PC-9 (cell line): ENCODE measurements at regions not wholly inside any gene's neighbourhood (a gene's known extent, or its start where the extent isn't known, plus 50 kb on each side); places are given as distances from the start of the nearest gene placed in this dataset.

ENCODE experiments used
- BruUV-seq: library from RNA; stranded (reverse); fragments of 400-500 nt; replicated peaks from 2 replicates; lab custom pipeline; 2021; lab: Mats Ljungman, UMichigan
- CTCF ChIA-PET: fragments of 300-600 bp; sonication (Branson Sonifier 250); formaldehyde crosslinking; loops from one replicate; lab custom pipeline; 2022; ENCODE audit warnings: antibody characterized with exemption; lab: Charles Lee
- POLR2A ChIA-PET: fragments of 300-600 bp; sonication (Branson Sonifier 250); formaldehyde crosslinking; loops from one replicate; lab custom pipeline; 2022; ENCODE audit warnings: antibody characterized with exemption; ENCODE audit not compliant: unreplicated experiment; lab: Charles Lee
- DNase-seq, 2 experiments: peaks; one replicate each; pipeline versions ENCODE4 v3.0.0 to v3.0.0-alpha.2; 2015 to 2022; ENCODE audit warnings: mixed read lengths in 1 of 2
- H2AFZ ChIP-seq: fragments of 200-600 bp; sonication (generic); 2 replicates; pipeline ENCODE4 v1.8.1; 2017; ENCODE audit warnings: antibody characterized with exemption
- H3F3A ChIP-seq: fragments of 200-600 bp; sonication (generic); 2 replicates; pipeline ENCODE4 v1.8.1; 2017; ENCODE audit warnings: antibody characterized with exemption, mild to moderate bottlenecking, low read depth; ENCODE audit not compliant: insufficient read depth
- H3K27ac ChIP-seq: fragments of 200-600 bp; sonication (generic); 2 replicates; pipeline ENCODE4 v1.6.1; 2016; ENCODE audit warnings: mixed run types
- H3K27me3 ChIP-seq: fragments of 200-600 bp; sonication (generic); 2 replicates; pipeline ENCODE4 v1.6.1; 2016; ENCODE audit warnings: low read depth, mixed run types; ENCODE audit not compliant: insufficient read depth
- H3K36me3 ChIP-seq: fragments of 200-600 bp; sonication (generic); 2 replicates; pipeline ENCODE4 v1.6.1; 2016; ENCODE audit warnings: low read depth, mixed run types
- H3K4me1 ChIP-seq: fragments of 200-600 bp; sonication (generic); replicated peaks from 2 replicates; pipeline ENCODE4 v1.6.1; 2016; ENCODE audit warnings: mixed run types; ENCODE audit not compliant: insufficient read depth
- H3K4me2 ChIP-seq: fragments of 200-600 bp; sonication (generic); 2 replicates; pipeline ENCODE4 v1.6.1; 2017; ENCODE audit warnings: mixed run types
- H3K4me3 ChIP-seq: fragments of 200-600 bp; sonication (generic); 2 replicates; pipeline ENCODE4 v1.6.1; 2016; ENCODE audit warnings: mixed run types
- H3K79me2 ChIP-seq: fragments of 200-600 bp; sonication (generic); 2 replicates; pipeline ENCODE4 v1.6.1; 2017; ENCODE audit warnings: low read depth, mixed run types
- H3K9me2 ChIP-seq: fragments of 200-600 bp; sonication (generic); 2 replicates; pipeline ENCODE4 v1.8.1; 2017; ENCODE audit warnings: mild to moderate bottlenecking; ENCODE audit not compliant: insufficient read depth
- H3K9me3 ChIP-seq: fragments of 200-600 bp; sonication (generic); 2 replicates; pipeline ENCODE4 v1.8.1; 2016; ENCODE audit warnings: low read depth; ENCODE audit not compliant: insufficient read depth
- H4K20me1 ChIP-seq: fragments of 200-600 bp; sonication (generic); 2 replicates; pipeline ENCODE4 v1.8.1; 2017; ENCODE audit not compliant: insufficient read depth
- EZH2 ChIP-seq: fragments of 200-600 bp; sonication (generic); IDR thresholded peaks from 2 replicates; pipeline ENCODE4 v1.8.0; 2017; ENCODE audit warnings: antibody characterized with exemption, low read depth
- intact Hi-C: fragments of 100-400 bp; cut with micrococcal nuclease; formaldehyde crosslinking; loops from one replicate; pipeline ENCODE4 v1.10.0; 2022; ENCODE audit not compliant: unreplicated experiment
- TF ChIP-seq, protein P1 (sequence below): fragments of 200-600 bp; sonication (generic); conservative IDR thresholded peaks from 2 replicates; pipeline ENCODE4 v1.6.1; 2017; ENCODE audit warnings: mixed run types, antibody characterized with exemption, mild to moderate bottlenecking, moderate library complexity

DNA sequence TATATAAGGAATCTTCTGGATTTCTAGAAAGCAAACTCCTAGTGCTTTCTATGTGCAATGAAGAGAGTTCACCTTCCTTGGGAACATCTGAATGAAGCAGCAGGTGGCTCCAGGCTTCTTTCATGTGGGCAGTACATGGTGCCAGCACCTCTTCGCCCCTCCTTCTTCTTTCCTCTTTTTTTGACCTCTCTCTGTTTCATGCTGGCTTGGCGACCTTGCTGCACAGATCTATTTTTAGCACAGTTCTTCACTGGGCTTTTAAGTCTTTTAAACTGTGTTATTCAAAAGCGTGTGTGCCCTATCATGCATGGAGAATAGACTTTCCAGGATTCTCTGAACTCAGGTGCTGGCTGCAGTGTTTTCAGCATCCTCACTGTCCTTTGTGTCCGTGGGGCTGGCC is 400.3 kb upstream of the PRKCQ start:
- Histone ChIP-seq H3K27ac (no peak overlapping the region), H3K27me3 (0 out of 2 replicates have a peak, but pooled peaks cover 9% of the 10 kb centered on the region), H3K4me1 (no peaks in the 10 kb centered on the region), H3K79me2 (no peaks in the 10 kb centered on the region), H3K36me3 (no peaks in the 10 kb centered on the region), H3K4me2 (no peak overlapping the region), H4K20me1 (no peaks in the 10 kb centered on the region), H3K9me3 (no peaks in the 10 kb centered on the region), H3F3A (no peaks in the 10 kb centered on the region), H3K4me3 (no peak overlapping the region), H2AFZ (no peak overlapping the region), H3K9me2 (no peaks in the 10 kb centered on the region)
- TF ChIP-seq, protein P1, sequence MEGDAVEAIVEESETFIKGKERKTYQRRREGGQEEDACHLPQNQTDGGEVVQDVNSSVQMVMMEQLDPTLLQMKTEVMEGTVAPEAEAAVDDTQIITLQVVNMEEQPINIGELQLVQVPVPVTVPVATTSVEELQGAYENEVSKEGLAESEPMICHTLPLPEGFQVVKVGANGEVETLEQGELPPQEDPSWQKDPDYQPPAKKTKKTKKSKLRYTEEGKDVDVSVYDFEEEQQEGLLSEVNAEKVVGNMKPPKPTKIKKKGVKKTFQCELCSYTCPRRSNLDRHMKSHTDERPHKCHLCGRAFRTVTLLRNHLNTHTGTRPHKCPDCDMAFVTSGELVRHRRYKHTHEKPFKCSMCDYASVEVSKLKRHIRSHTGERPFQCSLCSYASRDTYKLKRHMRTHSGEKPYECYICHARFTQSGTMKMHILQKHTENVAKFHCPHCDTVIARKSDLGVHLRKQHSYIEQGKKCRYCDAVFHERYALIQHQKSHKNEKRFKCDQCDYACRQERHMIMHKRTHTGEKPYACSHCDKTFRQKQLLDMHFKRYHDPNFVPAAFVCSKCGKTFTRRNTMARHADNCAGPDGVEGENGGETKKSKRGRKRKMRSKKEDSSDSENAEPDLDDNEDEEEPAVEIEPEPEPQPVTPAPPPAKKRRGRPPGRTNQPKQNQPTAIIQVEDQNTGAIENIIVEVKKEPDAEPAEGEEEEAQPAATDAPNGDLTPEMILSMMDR = no peak
- no peak for TF ChIP-seq EZH2
- no TSS peak for BruUV-seq
- intact Hi-C loops = no loop called here
- DNase-seq = no peak
- POLR2A ChIA-PET = no interaction called here
- CTCF ChIA-PET = no interaction called here

DNA sequence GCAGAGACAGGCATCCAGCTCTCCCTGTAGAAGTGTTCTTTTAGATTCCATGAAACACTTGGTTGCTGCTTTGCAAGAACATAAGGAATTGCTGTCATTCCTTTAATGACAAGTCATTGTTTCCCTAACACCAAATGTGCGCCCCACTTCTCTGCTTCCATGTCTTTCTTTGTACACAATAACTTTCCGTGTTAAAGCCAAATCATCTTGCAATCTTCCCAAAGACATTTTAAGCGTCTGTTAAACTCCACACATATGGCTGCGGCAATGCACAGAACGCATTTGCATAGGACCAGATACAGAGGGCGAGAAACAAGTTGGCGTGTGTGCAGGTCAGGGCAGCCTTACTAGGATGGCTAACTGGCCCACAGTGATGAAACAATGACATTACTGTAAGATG is 399.3 kb upstream of the PRKCQ start:
- peaks cover 9% of the 10 kb centered on the region; the same call in 1 of the 2 replicates for H3K27me3 ChIP-seq
- CTCF ChIA-PET = no interaction called here
- TF ChIP-seq EZH2 = no peak
- TF ChIP-seq, protein P1 = no peak
- H3K9me2 ChIP-seq = no peaks in the 10 kb centered on the region
- no peaks in the 10 kb centered on the region for H3K36me3 ChIP-seq
- H3K4me3 ChIP-seq = no peak overlapping the region
- no peaks in the 10 kb centered on the region for H3K9me3 ChIP-seq
- intact Hi-C loops = no loop called here
- no peaks in the 10 kb centered on the region for H3K79me2 ChIP-seq
- H3K4me1 ChIP-seq = no peaks in the 10 kb centered on the region
- POLR2A ChIA-PET = no interaction called here
- H4K20me1 ChIP-seq = no peaks in the 10 kb centered on the region
- H3K27ac ChIP-seq = no peak overlapping the region
- no peak overlapping the region for H2AFZ ChIP-seq
- no peak overlapping the region for H3K4me2 ChIP-seq
- no peak for DNase-seq
- BruUV-seq = no TSS peak
- H3F3A ChIP-seq = no peaks in the 10 kb centered on the region

DNA sequence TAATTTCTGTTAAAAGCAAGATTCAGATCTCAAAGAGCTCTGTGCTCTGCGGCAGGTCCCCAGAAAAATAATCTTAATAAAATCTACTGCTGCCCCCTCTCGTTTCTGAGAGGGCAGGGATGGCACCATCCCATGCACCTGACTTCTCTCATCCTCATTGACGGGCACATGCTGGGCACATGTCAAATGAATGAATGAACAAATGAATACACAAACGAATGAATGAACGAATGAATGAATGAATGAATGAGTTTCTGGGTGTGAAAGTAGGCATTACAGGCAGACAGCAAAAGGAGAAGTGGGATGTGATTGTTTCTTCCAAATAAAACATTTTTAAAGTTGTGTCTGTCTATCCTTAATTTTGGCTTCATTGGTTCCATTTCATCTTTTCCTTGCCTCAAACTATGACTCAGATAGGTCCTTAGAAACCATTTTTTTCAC is 398.1 kb upstream of the PRKCQ start:
- CTCF ChIA-PET = no interaction called here
- H3K27ac ChIP-seq = no peak overlapping the region
- intact Hi-C loops = no loop called here

More for the DNA sequence above, 398.1 kb upstream of the PRKCQ start:
- no peak overlapping the region for H3K4me3 ChIP-seq
- no peaks in the 10 kb centered on the region for H3K9me3 ChIP-seq
- TF ChIP-seq, protein P1 = no peak
- no peak for TF ChIP-seq EZH2
- no peak for DNase-seq
- no peaks in the 10 kb centered on the region for H3K9me2 ChIP-seq
- H3F3A ChIP-seq = no peaks in the 10 kb centered on the region
- no peak overlapping the region for H3K4me2 ChIP-seq
- BruUV-seq = no TSS peak
- POLR2A ChIA-PET = no interaction called here
- H2AFZ ChIP-seq = no peak overlapping the region
- H4K20me1 ChIP-seq = no peaks in the 10 kb centered on the region
- H3K4me1 ChIP-seq = no peaks in the 10 kb centered on the region
- H3K79me2 ChIP-seq = no peaks in the 10 kb centered on the region
- peaks cover 15% of the 10 kb centered on the region; the same call in 1 of the 2 replicates for H3K27me3 ChIP-seq
- no peaks in the 10 kb centered on the region for H3K36me3 ChIP-seq
